ENCODE measurements at regions not wholly inside any gene's neighbourhood (a gene's known extent, or its start where the extent isn't known, plus 50 kb on each side); places are given as distances from the start of the nearest gene placed in this dataset.

GRCh38 chr11:15835788-15836411, 520.4 kb downstream of the SOX6 start (continued):
- no peak for TF ChIP-seq ZNF462 (CRISPR knock-in tag; IDR thresholded peaks at IDR 0.05)

- Mint-ChIP-seq H3K27ac (no peak overlapping the region), H3K27me3 (ENCODE audit: insufficient read depth, low read depth, poor library complexity) (peaks cover 2% of the 10 kb centered on the region), H3K4me1 (no peaks in the 10 kb centered on the region; the same call in 2 of the 3 replicates), H3K9me3 (no peaks in the 10 kb centered on the region), H3K4me3 (no peak overlapping the region), H3K36me3 (ENCODE audit: low read depth) (no peaks in the 10 kb centered on the region)
- no peaks in the 10 kb centered on the region for H3K79me2 ChIP-seq (replicated peaks; ENCODE audit: insufficient read depth)
- DNase-seq (ENCODE audit: low spot score) (no peak), ATAC-seq (no peak)
- no peaks in the 10 kb centered on the region for H4K20me1 ChIP-seq (replicated peaks; ENCODE audit: insufficient read depth)
- no peak overlapping the region for H3K4me3 ChIP-seq
- no peaks in the 10 kb centered on the region for H3K4me1 ChIP-seq (ENCODE audit: insufficient read depth)
- H3K9me2 ChIP-seq (ENCODE audit: insufficient read depth) = no peaks in the 10 kb centered on the region
- no peak overlapping the region for H3K27ac ChIP-seq (ENCODE audit: low read depth)
- no peak overlapping the region for H3K4me2 ChIP-seq
- H3K36me3 ChIP-seq (ENCODE audit: insufficient read depth) = no peaks in the 10 kb centered on the region
- no peaks in the 10 kb centered on the region for H3K27me3 ChIP-seq (ENCODE audit: insufficient read depth)
- H2AFZ ChIP-seq = no peak overlapping the region
- no peaks in the 10 kb centered on the region for H3F3A ChIP-seq (replicated peaks; ENCODE audit: low read depth)
- no peak for TF ChIP-seq CTCF (conservative IDR thresholded peaks at IDR 0.05; ENCODE audit: low read depth in 2 of 2)
- no peak for TF ChIP-seq ETS1 (IDR thresholded peaks at IDR 0.05)
- TF ChIP-seq ZNF114 (CRISPR knock-in tag; IDR thresholded peaks at IDR 0.05) = no peak
- TF ChIP-seq ZNF331 (CRISPR knock-in tag; IDR thresholded peaks at IDR 0.05; ENCODE audit: low read depth) = no peak
- no peak for TF ChIP-seq REST (IDR thresholded peaks at IDR 0.05; ENCODE audit: unreplicated experiment)
- TF ChIP-seq STAT1 (IDR thresholded peaks at IDR 0.05; ENCODE audit: unreplicated experiment) = no peak
- TF ChIP-seq JUNB (IDR thresholded peaks at IDR 0.05; ENCODE audit: unreplicated experiment) = no peak
- TF ChIP-seq EZH2phosphoT487 (IDR thresholded peaks at IDR 0.05; ENCODE audit: unreplicated experiment) = no peak
Observed at GRCh38 chr11:15836795-15837194, 519.6 kb downstream of the SOX6 start.
